ENCODE measurements at regions not wholly inside any gene's neighbourhood (a gene's known extent, or its start where the extent isn't known, plus 50 kb on each side); places are given as distances from the start of the nearest gene placed in this dataset.

GRCh38 chr16:80299416-80299815, 241.4 kb upstream of the DYNLRB2 start:
- TF ChIP-seq CTCF (IDR thresholded peaks at IDR 0.05) (no peak), POLR2A (IDR thresholded peaks at IDR 0.05) (no peak)

Data from Peyer's patch (tissue), 4 donors.